ENCODE measurements at regions not wholly inside any gene's neighbourhood (a gene's known extent, or its start where the extent isn't known, plus 50 kb on each side); places are given as distances from the start of the nearest gene placed in this dataset.

DNA sequence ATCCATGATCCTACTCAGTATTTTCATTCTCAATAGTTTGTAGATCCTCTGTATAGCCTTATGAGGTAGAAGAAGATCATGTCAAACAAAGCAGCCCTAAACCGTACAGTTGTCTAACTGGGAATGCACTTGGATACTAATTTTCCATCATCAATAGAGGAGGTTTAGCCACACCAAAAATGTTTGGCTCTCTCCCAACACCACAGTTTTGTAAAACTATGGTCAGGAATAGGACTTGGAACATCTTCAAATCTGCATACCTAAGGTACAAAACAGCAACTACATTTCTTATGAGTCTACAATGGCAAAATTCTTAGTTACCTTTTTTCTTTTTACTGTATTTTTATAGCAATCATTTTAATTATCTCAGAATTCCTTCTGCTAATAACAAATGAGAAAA is 1001.6 kb downstream of the ROBO2 start:
- Histone ChIP-seq H3K4me1 (ENCODE audit: control insufficient read depth in 1 of 2, insufficient read depth in 2 of 2, low read length in 2 of 2) (no peaks in the 10 kb centered on the region), H3K9me3 (replicated peaks in 1 of 2; ENCODE audit: control insufficient read depth in 1 of 2, insufficient read depth in 1 of 2, low read length in 2 of 2) (peaks cover 0 to 4% of the 10 kb centered on the region in 2 donors), H3K27ac (ENCODE audit: low read depth in 1 of 2, low read length in 2 of 2) (no peak overlapping the region), H2AFZ (ENCODE audit: insufficient read depth, low read depth, low read length, poor library complexity, severe bottlenecking) (no peak overlapping the region), H3K4me2 (replicated peaks; ENCODE audit: extremely low read depth, low read length, poor library complexity, severe bottlenecking) (no peak overlapping the region), H4K20me1 (ENCODE audit: insufficient read depth, low read length) (no peaks in the 10 kb centered on the region), H3K4me3 (replicated peaks in 1 of 3; ENCODE audit: low read depth in 2 of 3, low read length in 3 of 3) (no peak overlapping the region), H3K79me2 (ENCODE audit: insufficient read depth, low read length) (no peaks in the 10 kb centered on the region), H3K27me3 (ENCODE audit: control insufficient read depth in 2 of 2, insufficient read depth in 2 of 2, low read length in 2 of 2) (no peaks in the 10 kb centered on the region), H3K36me3 (replicated peaks in 1 of 2; ENCODE audit: control insufficient read depth in 1 of 2, insufficient read depth in 2 of 2, low read length in 2 of 2) (no peaks in the 10 kb centered on the region), H3K9ac (ENCODE audit: insufficient read depth, low read length, poor library complexity, severe bottlenecking) (no peak overlapping the region)
- whole genome bisulfite sequencing (ENCODE audit: insufficient coverage), result no CpG with 5 or more reads among the region's 1 CpG
- intact Hi-C loops (cut with micrococcal nuclease), result loop anchor here in 1 of 2 donors (5.0 kb wide), 1 partner anchor 99 kb away; no protein-coding TSS in a partner anchor
- TF ChIP-seq, protein P1, sequence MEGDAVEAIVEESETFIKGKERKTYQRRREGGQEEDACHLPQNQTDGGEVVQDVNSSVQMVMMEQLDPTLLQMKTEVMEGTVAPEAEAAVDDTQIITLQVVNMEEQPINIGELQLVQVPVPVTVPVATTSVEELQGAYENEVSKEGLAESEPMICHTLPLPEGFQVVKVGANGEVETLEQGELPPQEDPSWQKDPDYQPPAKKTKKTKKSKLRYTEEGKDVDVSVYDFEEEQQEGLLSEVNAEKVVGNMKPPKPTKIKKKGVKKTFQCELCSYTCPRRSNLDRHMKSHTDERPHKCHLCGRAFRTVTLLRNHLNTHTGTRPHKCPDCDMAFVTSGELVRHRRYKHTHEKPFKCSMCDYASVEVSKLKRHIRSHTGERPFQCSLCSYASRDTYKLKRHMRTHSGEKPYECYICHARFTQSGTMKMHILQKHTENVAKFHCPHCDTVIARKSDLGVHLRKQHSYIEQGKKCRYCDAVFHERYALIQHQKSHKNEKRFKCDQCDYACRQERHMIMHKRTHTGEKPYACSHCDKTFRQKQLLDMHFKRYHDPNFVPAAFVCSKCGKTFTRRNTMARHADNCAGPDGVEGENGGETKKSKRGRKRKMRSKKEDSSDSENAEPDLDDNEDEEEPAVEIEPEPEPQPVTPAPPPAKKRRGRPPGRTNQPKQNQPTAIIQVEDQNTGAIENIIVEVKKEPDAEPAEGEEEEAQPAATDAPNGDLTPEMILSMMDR (IDR thresholded peaks at IDR 0.05), result no peak
- Mint-ChIP-seq H3K9me3 (peaks cover 0 to 5% (median 0%) of the 10 kb centered on the region in 7 donors), H3K27me3 (ENCODE audit: low read depth in 3 of 3) (no peaks in the 10 kb centered on the region), H3K27ac (no peak overlapping the region), H3K4me1 (no peaks in the 10 kb centered on the region), H3K4me3 (no peak overlapping the region), H3K36me3 (no peaks in the 10 kb centered on the region)
- DNase-seq, result no peak

DNA sequence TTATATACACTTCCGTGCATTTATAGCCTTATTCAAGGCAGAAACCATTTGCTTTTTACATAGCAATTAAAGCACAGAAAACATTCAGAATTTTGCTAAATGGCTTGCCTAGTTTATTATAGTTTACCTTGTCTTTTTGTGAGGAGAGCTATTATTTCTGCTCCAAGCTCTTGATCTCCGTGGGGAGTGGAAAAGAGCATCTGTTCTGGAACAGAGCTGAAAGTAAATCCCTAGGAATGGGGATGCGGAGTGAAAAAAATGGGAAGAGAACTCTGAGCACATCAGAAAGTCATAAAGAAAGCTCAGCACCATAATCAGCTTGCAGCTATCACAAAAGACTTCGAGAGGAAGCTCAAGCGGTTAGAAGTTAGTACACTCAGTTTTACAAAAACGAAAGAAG is 1006.7 kb downstream of the ROBO2 start:
- Histone ChIP-seq H3K9ac (ENCODE audit: insufficient read depth, low read length, poor library complexity, severe bottlenecking) (no peak overlapping the region), H3K4me3 (replicated peaks in 1 of 3; ENCODE audit: low read depth in 2 of 3, low read length in 3 of 3) (no peak overlapping the region), H3K27ac (ENCODE audit: low read depth in 1 of 2, low read length in 2 of 2) (no peak overlapping the region), H3K9me3 (replicated peaks in 1 of 2; ENCODE audit: control insufficient read depth in 1 of 2, insufficient read depth in 1 of 2, low read length in 2 of 2) (peaks cover 0 to 4% of the 10 kb centered on the region in 2 donors), H3K4me1 (ENCODE audit: control insufficient read depth in 1 of 2, insufficient read depth in 2 of 2, low read length in 2 of 2) (no peaks in the 10 kb centered on the region), H3K36me3 (replicated peaks in 1 of 2; ENCODE audit: control insufficient read depth in 1 of 2, insufficient read depth in 2 of 2, low read length in 2 of 2) (no peaks in the 10 kb centered on the region), H4K20me1 (ENCODE audit: insufficient read depth, low read length) (no peaks in the 10 kb centered on the region), H3K27me3 (ENCODE audit: control insufficient read depth in 2 of 2, insufficient read depth in 2 of 2, low read length in 2 of 2) (no peaks in the 10 kb centered on the region), H2AFZ (ENCODE audit: insufficient read depth, low read depth, low read length, poor library complexity, severe bottlenecking) (no peak overlapping the region), H3K79me2 (ENCODE audit: insufficient read depth, low read length) (no peaks in the 10 kb centered on the region), H3K4me2 (replicated peaks; ENCODE audit: extremely low read depth, low read length, poor library complexity, severe bottlenecking) (no peak overlapping the region)
- Mint-ChIP-seq H3K4me1 (no peaks in the 10 kb centered on the region), H3K36me3 (no peaks in the 10 kb centered on the region), H3K9me3 (peaks cover 0 to 5% (median 0%) of the 10 kb centered on the region in 7 donors), H3K27ac (no peak overlapping the region), H3K27me3 (ENCODE audit: low read depth in 3 of 3) (peaks cover 0 to 3% (median 0%) of the 10 kb centered on the region in 3 donors), H3K4me3 (no peak overlapping the region)
- TF ChIP-seq, protein P1 (IDR thresholded peaks at IDR 0.05), result no peak
- no peak for DNase-seq
- intact Hi-C loops (cut with micrococcal nuclease), result no loop called here
- WGBS (ENCODE audit: insufficient coverage), result 75% methylated on average over 1 of the region's 6 CpGs

Measured in CD14-positive monocyte (primary cell).